ENCODE measurements at regions not wholly inside any gene's neighbourhood (a gene's known extent, or its start where the extent isn't known, plus 50 kb on each side); places are given as distances from the start of the nearest gene placed in this dataset.

GRCh38 chr6:97656236-97656635 is 373.2 kb upstream of the MMS22L start:
- TF ChIP-seq CTCF (IDR thresholded peaks at IDR 0.05) (no peak), POLR2A (IDR thresholded peaks at IDR 0.05) (no peak)

Measured in testis (tissue), 2 donors.